ENCODE measurements at regions not wholly inside any gene's neighbourhood (a gene's known extent, or its start where the extent isn't known, plus 50 kb on each side); places are given as distances from the start of the nearest gene placed in this dataset.

- 72% methylated on average over 5 of the region's 5 CpGs for WGBS (ENCODE audit: insufficient coverage)
- Histone ChIP-seq H3K27me3 (ENCODE audit: control insufficient read depth, insufficient read depth, low read length) (no peaks in the 10 kb centered on the region), H3K4me1 (ENCODE audit: control insufficient read depth, insufficient read depth, low read length) (no peaks in the 10 kb centered on the region), H3K9me3 (replicated peaks; ENCODE audit: control insufficient read depth, low read depth, low read length) (no peaks in the 10 kb centered on the region), H3K36me3 (ENCODE audit: control insufficient read depth, insufficient read depth, low read length) (no peaks in the 10 kb centered on the region), H3K4me3 (ENCODE audit: low read length) (no peak overlapping the region), H3K27ac (ENCODE audit: low read length) (no peak overlapping the region)
- no peak for DNase-seq
Measured at GRCh38 chr5:159419576-159419975, 89.3 kb upstream of the IL12B start.

GRCh38 chr5:159420940-159421339 is 90.7 kb upstream of the IL12B start:
- Histone ChIP-seq H3K27me3 (ENCODE audit: control insufficient read depth, insufficient read depth, low read length) (no peaks in the 10 kb centered on the region), H3K4me3 (ENCODE audit: low read length) (no peak overlapping the region), H3K9me3 (replicated peaks; ENCODE audit: control insufficient read depth, low read depth, low read length) (no peaks in the 10 kb centered on the region), H3K36me3 (ENCODE audit: control insufficient read depth, insufficient read depth, low read length) (no peaks in the 10 kb centered on the region), H3K4me1 (ENCODE audit: control insufficient read depth, insufficient read depth, low read length) (no peaks in the 10 kb centered on the region), H3K27ac (ENCODE audit: low read length) (no peak overlapping the region)
- DNase-seq, result no peak

- Histone ChIP-seq H3K27me3 (ENCODE audit: control insufficient read depth, insufficient read depth, low read length) (no peaks in the 10 kb centered on the region), H3K4me1 (ENCODE audit: control insufficient read depth, insufficient read depth, low read length) (no peaks in the 10 kb centered on the region), H3K9me3 (replicated peaks; ENCODE audit: control insufficient read depth, low read depth, low read length) (no peaks in the 10 kb centered on the region), H3K4me3 (ENCODE audit: low read length) (no peak overlapping the region), H3K36me3 (ENCODE audit: control insufficient read depth, insufficient read depth, low read length) (no peaks in the 10 kb centered on the region), H3K27ac (ENCODE audit: low read length) (no peak overlapping the region)
- 77% methylated on average over 2 of the region's 4 CpGs for WGBS (ENCODE audit: insufficient coverage)
- no peak for DNase-seq
Measured at GRCh38 chr5:159422361-159422760, 92.1 kb upstream of the IL12B start.

GRCh38 chr5:159422910-159423309 is 92.6 kb upstream of the IL12B start:
- no peak overlapping the region for H3K4me3 ChIP-seq (ENCODE audit: low read length)
- H3K27ac ChIP-seq (ENCODE audit: low read length), result no peak overlapping the region
- no peak for DNase-seq
- 90% methylated on average over 2 of the region's 2 CpGs for WGBS (ENCODE audit: insufficient coverage)
- no peaks in the 10 kb centered on the region for H3K27me3 ChIP-seq (ENCODE audit: control insufficient read depth, insufficient read depth, low read length)
- no peaks in the 10 kb centered on the region for H3K36me3 ChIP-seq (ENCODE audit: control insufficient read depth, insufficient read depth, low read length)
- no peaks in the 10 kb centered on the region for H3K4me1 ChIP-seq (ENCODE audit: control insufficient read depth, insufficient read depth, low read length)
- H3K9me3 ChIP-seq (replicated peaks; ENCODE audit: control insufficient read depth, low read depth, low read length), result no peaks in the 10 kb centered on the region

DNA sequence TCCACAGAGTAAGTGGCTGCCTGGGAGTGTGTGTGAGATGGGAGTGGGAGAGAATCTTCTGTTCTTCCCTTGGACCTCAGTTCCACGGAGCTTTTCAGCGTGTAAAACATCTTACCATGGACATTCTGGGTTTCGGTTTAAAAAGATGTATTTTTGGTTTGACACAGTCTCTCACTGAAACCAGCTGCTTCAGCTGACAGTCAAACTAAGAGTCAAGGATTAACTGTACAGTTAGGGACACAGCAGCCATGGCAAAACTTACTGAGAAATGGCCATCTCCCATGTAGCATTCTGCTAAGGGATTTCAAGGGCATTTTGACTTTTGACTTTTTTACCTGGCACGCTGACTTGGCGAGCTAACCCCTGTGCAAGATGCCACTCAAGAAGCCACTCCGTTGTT is 93.8 kb upstream of the IL12B start:
- DNase-seq, result no peak
- Histone ChIP-seq H3K4me3 (ENCODE audit: low read length) (no peak overlapping the region), H3K9me3 (replicated peaks; ENCODE audit: control insufficient read depth, low read depth, low read length) (no peaks in the 10 kb centered on the region), H3K27me3 (ENCODE audit: control insufficient read depth, insufficient read depth, low read length) (no peaks in the 10 kb centered on the region), H3K27ac (ENCODE audit: low read length) (no peak overlapping the region), H3K4me1 (ENCODE audit: control insufficient read depth, insufficient read depth, low read length) (no peaks in the 10 kb centered on the region), H3K36me3 (ENCODE audit: control insufficient read depth, insufficient read depth, low read length) (no peaks in the 10 kb centered on the region)
- 88% methylated on average over 6 of the region's 6 CpGs for WGBS (ENCODE audit: insufficient coverage)

DNA sequence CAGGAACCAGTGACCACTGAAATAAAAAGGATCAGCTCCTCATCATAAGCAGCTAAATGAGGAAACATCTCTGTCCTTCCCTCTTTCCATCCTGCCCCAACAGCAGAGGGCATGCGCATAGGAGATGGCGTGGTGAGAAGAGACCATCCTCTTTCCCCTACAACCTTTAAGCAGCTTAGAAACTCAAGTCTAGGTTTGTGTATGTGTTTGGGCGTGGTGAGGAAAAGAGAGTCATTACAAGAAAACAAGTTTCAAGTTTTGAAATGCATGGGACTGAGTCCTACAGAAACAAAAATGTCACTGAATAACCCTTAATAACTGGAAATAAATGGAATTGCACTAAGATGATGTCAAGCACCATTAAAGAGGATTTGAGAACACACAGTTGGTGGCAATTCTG is 96.4 kb upstream of the IL12B start:
- Histone ChIP-seq H3K4me3 (ENCODE audit: low read length) (no peak overlapping the region), H3K9me3 (replicated peaks; ENCODE audit: control insufficient read depth, low read depth, low read length) (no peaks in the 10 kb centered on the region), H3K27ac (ENCODE audit: low read length) (no peak overlapping the region), H3K4me1 (ENCODE audit: control insufficient read depth, insufficient read depth, low read length) (no peaks in the 10 kb centered on the region), H3K27me3 (ENCODE audit: control insufficient read depth, insufficient read depth, low read length) (no peaks in the 10 kb centered on the region), H3K36me3 (ENCODE audit: control insufficient read depth, insufficient read depth, low read length) (no peaks in the 10 kb centered on the region)
- WGBS (ENCODE audit: insufficient coverage), result no CpG with 5 or more reads among the region's 3 CpGs
- DNase-seq, result no peak

DNA sequence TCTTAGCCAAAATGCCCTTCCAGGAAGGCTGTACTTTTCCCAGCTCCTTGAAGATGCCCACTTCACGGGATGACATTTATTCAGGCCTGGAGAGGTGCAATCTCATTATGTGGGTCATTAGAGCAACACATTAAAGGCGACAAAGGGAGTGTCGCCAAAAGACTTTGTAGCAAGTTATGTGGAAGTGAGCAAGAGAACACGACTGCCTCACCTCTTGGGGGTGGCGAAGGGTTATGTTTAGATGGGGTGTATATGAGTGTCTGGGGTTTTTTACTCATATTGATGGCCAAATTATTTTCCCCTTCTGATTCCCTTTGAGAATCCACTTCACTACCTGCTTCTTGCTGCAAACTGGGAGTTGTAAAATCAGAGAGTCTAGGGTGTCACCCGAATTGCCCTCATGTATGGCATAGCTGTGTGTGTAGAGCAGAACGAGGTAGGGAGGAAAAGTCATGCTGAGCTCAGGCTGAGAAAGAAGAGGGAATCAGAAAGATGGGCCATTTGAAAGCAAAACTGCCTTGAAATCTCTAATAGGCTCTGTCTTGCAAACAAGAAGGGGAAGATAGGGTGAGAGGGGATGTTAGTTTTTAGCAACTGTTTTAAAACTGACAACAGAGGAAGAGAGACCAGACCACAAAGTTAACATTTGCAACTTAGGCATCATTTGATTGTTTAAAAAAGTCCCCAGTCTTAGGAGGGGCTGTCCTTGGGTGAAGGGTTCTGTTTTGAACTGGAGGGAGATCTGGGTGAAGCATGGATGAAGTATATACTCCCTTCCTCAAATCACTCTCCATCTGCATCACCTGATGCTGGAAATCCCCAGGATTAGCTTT is 97.1 kb upstream of the IL12B start:
- H3K9me3 ChIP-seq (replicated peaks; ENCODE audit: control insufficient read depth, low read depth, low read length), result no peaks in the 10 kb centered on the region
- no peaks in the 10 kb centered on the region for H3K27me3 ChIP-seq (ENCODE audit: control insufficient read depth, insufficient read depth, low read length)
- no peak overlapping the region for H3K27ac ChIP-seq (ENCODE audit: low read length)
- H3K4me1 ChIP-seq (ENCODE audit: control insufficient read depth, insufficient read depth, low read length), result no peaks in the 10 kb centered on the region
- DNase-seq, result no peak
- no peaks in the 10 kb centered on the region for H3K36me3 ChIP-seq (ENCODE audit: control insufficient read depth, insufficient read depth, low read length)
- 45% methylated on average over 4 of the region's 7 CpGs for WGBS (ENCODE audit: insufficient coverage)
- H3K4me3 ChIP-seq (ENCODE audit: low read length), result no peak overlapping the region

GRCh38 chr5:159430361-159431012 is 100.2 kb upstream of the IL12B start:
- Histone ChIP-seq H3K36me3 (ENCODE audit: control insufficient read depth, insufficient read depth, low read length) (no peaks in the 10 kb centered on the region), H3K4me1 (ENCODE audit: control insufficient read depth, insufficient read depth, low read length) (no peaks in the 10 kb centered on the region), H3K4me3 (ENCODE audit: low read length) (no peak overlapping the region), H3K9me3 (replicated peaks; ENCODE audit: control insufficient read depth, low read depth, low read length) (no peaks in the 10 kb centered on the region), H3K27ac (ENCODE audit: low read length) (no peak overlapping the region), H3K27me3 (ENCODE audit: control insufficient read depth, insufficient read depth, low read length) (no peaks in the 10 kb centered on the region)
- no peak for DNase-seq
- 90% methylated on average over 4 of the region's 7 CpGs for WGBS (ENCODE audit: insufficient coverage)

DNA sequence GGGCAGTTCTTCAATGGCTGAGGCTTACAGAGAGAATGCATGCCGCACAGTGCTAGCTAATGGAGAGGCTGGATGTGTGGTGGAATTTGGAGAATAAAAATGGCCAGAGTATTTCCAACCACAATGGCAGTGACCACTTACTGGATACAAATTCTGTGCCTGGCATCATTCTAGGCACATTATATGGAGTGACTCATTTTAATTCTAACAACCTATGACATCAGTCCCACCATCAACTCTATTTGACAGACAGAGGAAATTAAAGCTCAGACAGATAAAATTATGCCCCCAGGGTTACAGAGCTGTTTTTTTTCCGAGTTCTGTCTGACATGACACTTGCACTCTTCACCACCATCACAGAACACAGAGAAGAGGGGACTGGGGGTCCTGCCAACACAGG is 105.6 kb upstream of the IL12B start:
- Histone ChIP-seq H3K4me3 (ENCODE audit: low read length) (no peak overlapping the region), H3K9me3 (replicated peaks; ENCODE audit: control insufficient read depth, low read depth, low read length) (no peaks in the 10 kb centered on the region), H3K36me3 (ENCODE audit: control insufficient read depth, insufficient read depth, low read length) (no peaks in the 10 kb centered on the region), H3K27me3 (ENCODE audit: control insufficient read depth, insufficient read depth, low read length) (peaks cover 2% of the 10 kb centered on the region), H3K4me1 (ENCODE audit: control insufficient read depth, insufficient read depth, low read length) (no peaks in the 10 kb centered on the region), H3K27ac (ENCODE audit: low read length) (no peak overlapping the region)
- no peak for DNase-seq
- WGBS (ENCODE audit: insufficient coverage), result no CpG with 5 or more reads among the region's 2 CpGs

DNA sequence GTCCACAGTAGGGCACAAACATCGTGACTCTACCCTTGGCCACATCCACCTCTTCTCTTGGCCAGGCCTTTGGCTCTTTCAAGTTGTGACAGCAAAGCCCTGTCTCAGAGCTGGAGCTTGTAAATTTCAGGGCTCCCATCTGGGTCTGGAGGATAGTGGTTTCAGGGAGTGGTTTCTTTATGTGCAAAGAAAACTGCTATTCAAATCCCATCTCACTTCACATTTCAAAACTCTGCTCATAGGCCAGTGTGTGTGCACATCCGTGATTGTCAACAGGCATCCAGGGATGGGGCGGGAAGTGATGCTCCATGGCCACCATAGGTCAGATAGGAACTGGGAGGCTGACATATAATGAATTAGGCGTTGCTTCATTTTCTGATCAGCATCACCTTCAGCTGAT is 107.8 kb upstream of the IL12B start:
- peaks cover 10% of the 10 kb centered on the region for H3K27me3 ChIP-seq (ENCODE audit: control insufficient read depth, insufficient read depth, low read length)
- H3K9me3 ChIP-seq (replicated peaks; ENCODE audit: control insufficient read depth, low read depth, low read length), result no peaks in the 10 kb centered on the region
- H3K27ac ChIP-seq (ENCODE audit: low read length), result no peak overlapping the region
- WGBS (ENCODE audit: insufficient coverage), result 20% methylated on average over 2 of the region's 4 CpGs
- H3K36me3 ChIP-seq (ENCODE audit: control insufficient read depth, insufficient read depth, low read length), result no peaks in the 10 kb centered on the region
- no peak for DNase-seq
- H3K4me3 ChIP-seq (ENCODE audit: low read length), result no peak overlapping the region
- no peaks in the 10 kb centered on the region for H3K4me1 ChIP-seq (ENCODE audit: control insufficient read depth, insufficient read depth, low read length)

Data from muscle of leg (tissue), 3 donors.